Neural cell (in vitro differentiated cells): ENCODE measurements at regions not wholly inside any gene's neighbourhood (a gene's known extent, or its start where the extent isn't known, plus 50 kb on each side); places are given as distances from the start of the nearest gene placed in this dataset.

ENCODE experiments used
- H2AFZ ChIP-seq: fragments of 200-600, 300-800 bp; sonication (generic), shearing (Covaris generic); 2 replicates; pipeline ENCODE4 v1.6.0; 2014; ENCODE audit warnings: low read depth, mild to moderate bottlenecking, antibody characterized with exemption, low read length, moderate library complexity
- H3F3A ChIP-seq: fragments of 200-600 bp; shearing (Covaris generic); 2 replicates; pipeline ENCODE4 v1.6.1; 2016; ENCODE audit warnings: mild to moderate bottlenecking, moderate library complexity, mixed read lengths, antibody characterized with exemption, low read length; ENCODE audit not compliant: insufficient read depth, poor library complexity, severe bottlenecking
- H3K27ac ChIP-seq: fragments of 200-600, 300-800 bp; sonication (generic), shearing (Covaris generic); 2 replicates; pipeline ENCODE4 v1.5.1; 2014; ENCODE audit warnings: mild to moderate bottlenecking, low read length, moderate library complexity
- H3K27me3 ChIP-seq: fragments of 300-800, 200-600 bp; sonication (generic), shearing (Covaris generic); 2 replicates; pipeline ENCODE4 v1.6.0; 2014; ENCODE audit warnings: mild to moderate bottlenecking, low read depth, low read length, moderate library complexity; ENCODE audit not compliant: insufficient read depth
- H3K36me3 ChIP-seq: fragments of 300-800, 200-600 bp; sonication (generic), shearing (Covaris generic); 2 replicates; pipeline ENCODE4 v1.5.1; 2014; ENCODE audit warnings: mild to moderate bottlenecking, antibody characterized with exemption, low read length, moderate library complexity; ENCODE audit not compliant: insufficient read depth
- H3K4me2 ChIP-seq: fragments of 300-800, 200-600 bp; sonication (generic), shearing (Covaris generic); 2 replicates; pipeline ENCODE4 v1.6.0; 2014; ENCODE audit warnings: mild to moderate bottlenecking, low read length
- H3K4me3 ChIP-seq: fragments of 300-800, 200-600 bp; sonication (generic), shearing (Covaris generic); 2 replicates; pipeline ENCODE4 v1.5.1; 2014; ENCODE audit warnings: mild to moderate bottlenecking, low read length, moderate library complexity
- H3K79me2 ChIP-seq: fragments of 200-600 bp; shearing (Covaris generic); replicated peaks from 2 replicates; pipeline ENCODE4 v1.6.0; 2014; ENCODE audit warnings: mild to moderate bottlenecking, low read length, moderate library complexity; ENCODE audit not compliant: insufficient read depth
- H3K9ac ChIP-seq: fragments of 300-800, 200-600 bp; sonication (generic), shearing (Covaris generic); 2 replicates; pipeline ENCODE4 v1.6.1; 2016; ENCODE audit warnings: mild to moderate bottlenecking, low read length, mixed read lengths
- H3K9me2 ChIP-seq: fragments of 200-600 bp; shearing (Covaris generic); 2 replicates; pipeline ENCODE4 v1.6.1; 2016; ENCODE audit warnings: mild to moderate bottlenecking, low read length, mixed read lengths; ENCODE audit not compliant: insufficient read depth
- H3K9me3 ChIP-seq: fragments of 200-600, 300-800 bp; sonication (generic), shearing (Covaris generic); 2 replicates; pipeline ENCODE4 v1.6.1; 2016; ENCODE audit warnings: mild to moderate bottlenecking, mixed run types, low read length, moderate library complexity, mixed read lengths
- H4K20me1 ChIP-seq: fragments of 200-600 bp; shearing (Covaris generic); 2 replicates; pipeline ENCODE4 v1.6.1; 2016; ENCODE audit warnings: mild to moderate bottlenecking, mixed run types; ENCODE audit not compliant: insufficient read depth
- EP300 ChIP-seq: fragments of 450-650 bp; conservative IDR thresholded peaks from 2 replicates; pipeline ENCODE4 v1.6.1; 2014; ENCODE audit warnings: antibody characterized with exemption, mild to moderate bottlenecking, moderate library complexity; ENCODE audit not compliant: poor library complexity, severe bottlenecking
- EZH2 ChIP-seq: fragments of 200-600, 300-800 bp; shearing (Covaris generic), sonication (generic); IDR thresholded peaks from 2 replicates; pipeline ENCODE4 v1.6.1; 2014; ENCODE audit warnings: antibody characterized with exemption, low read length, borderline replicate concordance, mild to moderate bottlenecking; ENCODE audit not compliant: insufficient read depth, poor library complexity, severe bottlenecking
- MXI1 ChIP-seq: fragments of 450-650 bp; conservative IDR thresholded peaks from 2 replicates; pipeline ENCODE4 v1.6.1; 2014; ENCODE audit warnings: antibody characterized with exemption, mild to moderate bottlenecking; ENCODE audit not compliant: poor library complexity, severe bottlenecking
- POLR2AphosphoS5 ChIP-seq: IDR thresholded peaks from 2 replicates; pipeline ENCODE4 v1.6.1; 2012
- RAD21 ChIP-seq: fragments of 450-650 bp; conservative IDR thresholded peaks from 2 replicates; pipeline ENCODE4 v1.6.1; 2014; ENCODE audit warnings: antibody characterized with exemption, mild to moderate bottlenecking, moderate library complexity
- SMC3 ChIP-seq: fragments of 450-650 bp; conservative IDR thresholded peaks from 2 replicates; pipeline ENCODE4 v1.6.1; 2014; ENCODE audit warnings: antibody characterized with exemption, mild to moderate bottlenecking, moderate library complexity; ENCODE audit not compliant: poor library complexity
- TAF1 ChIP-seq: IDR thresholded peaks from 2 replicates; pipeline ENCODE4 v1.6.1; 2012; ENCODE audit warnings: low read depth
- TF ChIP-seq, protein P1 (sequence below): fragments of 450-650 bp; IDR thresholded peaks from 2 replicates; pipeline ENCODE4 v1.5.1; 2014; ENCODE audit warnings: antibody characterized with exemption, mild to moderate bottlenecking, moderate library complexity; ENCODE audit not compliant: poor library complexity, severe bottlenecking
- TF ChIP-seq, protein P2 (sequence below): IDR thresholded peaks from 2 replicates; pipeline ENCODE4 v1.6.1; 2012; ENCODE audit warnings: borderline replicate concordance

DNA sequence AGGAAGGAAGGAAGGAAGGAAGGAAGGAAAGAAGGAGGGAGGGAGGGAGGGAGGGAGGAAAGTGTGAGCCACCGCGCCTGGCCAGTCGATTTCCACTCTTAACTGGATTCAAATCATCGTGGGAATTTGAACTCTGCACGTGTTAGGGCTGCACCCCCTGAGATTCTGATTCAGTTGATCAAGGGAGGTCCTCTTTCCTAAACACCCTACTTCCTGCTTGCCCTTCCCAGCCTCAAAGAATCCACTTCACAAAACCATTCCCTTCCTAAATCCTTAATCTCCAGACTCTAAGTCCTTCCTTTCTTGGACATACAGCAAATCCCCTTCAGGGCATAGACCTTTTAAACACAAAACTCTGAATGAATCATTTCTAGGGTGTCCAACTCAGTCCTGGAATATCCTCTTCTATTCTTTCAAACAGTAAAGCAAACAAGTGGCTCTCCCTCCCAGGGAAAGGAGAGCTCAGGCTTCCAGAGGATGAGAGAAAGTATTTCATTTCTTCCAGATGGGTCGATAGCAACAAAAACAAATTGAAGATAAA lies 68.2 kb upstream of the MBOAT2 start:
- TF ChIP-seq EZH2 = no peak
- TF ChIP-seq RAD21 = no peak
- no peak for TF ChIP-seq MXI1
- no peak for TF ChIP-seq TAF1
- TF ChIP-seq POLR2AphosphoS5 = no peak
- no peak for TF ChIP-seq SMC3
- TF ChIP-seq, protein P1, sequence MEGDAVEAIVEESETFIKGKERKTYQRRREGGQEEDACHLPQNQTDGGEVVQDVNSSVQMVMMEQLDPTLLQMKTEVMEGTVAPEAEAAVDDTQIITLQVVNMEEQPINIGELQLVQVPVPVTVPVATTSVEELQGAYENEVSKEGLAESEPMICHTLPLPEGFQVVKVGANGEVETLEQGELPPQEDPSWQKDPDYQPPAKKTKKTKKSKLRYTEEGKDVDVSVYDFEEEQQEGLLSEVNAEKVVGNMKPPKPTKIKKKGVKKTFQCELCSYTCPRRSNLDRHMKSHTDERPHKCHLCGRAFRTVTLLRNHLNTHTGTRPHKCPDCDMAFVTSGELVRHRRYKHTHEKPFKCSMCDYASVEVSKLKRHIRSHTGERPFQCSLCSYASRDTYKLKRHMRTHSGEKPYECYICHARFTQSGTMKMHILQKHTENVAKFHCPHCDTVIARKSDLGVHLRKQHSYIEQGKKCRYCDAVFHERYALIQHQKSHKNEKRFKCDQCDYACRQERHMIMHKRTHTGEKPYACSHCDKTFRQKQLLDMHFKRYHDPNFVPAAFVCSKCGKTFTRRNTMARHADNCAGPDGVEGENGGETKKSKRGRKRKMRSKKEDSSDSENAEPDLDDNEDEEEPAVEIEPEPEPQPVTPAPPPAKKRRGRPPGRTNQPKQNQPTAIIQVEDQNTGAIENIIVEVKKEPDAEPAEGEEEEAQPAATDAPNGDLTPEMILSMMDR = no peak
- TF ChIP-seq, protein P2, sequence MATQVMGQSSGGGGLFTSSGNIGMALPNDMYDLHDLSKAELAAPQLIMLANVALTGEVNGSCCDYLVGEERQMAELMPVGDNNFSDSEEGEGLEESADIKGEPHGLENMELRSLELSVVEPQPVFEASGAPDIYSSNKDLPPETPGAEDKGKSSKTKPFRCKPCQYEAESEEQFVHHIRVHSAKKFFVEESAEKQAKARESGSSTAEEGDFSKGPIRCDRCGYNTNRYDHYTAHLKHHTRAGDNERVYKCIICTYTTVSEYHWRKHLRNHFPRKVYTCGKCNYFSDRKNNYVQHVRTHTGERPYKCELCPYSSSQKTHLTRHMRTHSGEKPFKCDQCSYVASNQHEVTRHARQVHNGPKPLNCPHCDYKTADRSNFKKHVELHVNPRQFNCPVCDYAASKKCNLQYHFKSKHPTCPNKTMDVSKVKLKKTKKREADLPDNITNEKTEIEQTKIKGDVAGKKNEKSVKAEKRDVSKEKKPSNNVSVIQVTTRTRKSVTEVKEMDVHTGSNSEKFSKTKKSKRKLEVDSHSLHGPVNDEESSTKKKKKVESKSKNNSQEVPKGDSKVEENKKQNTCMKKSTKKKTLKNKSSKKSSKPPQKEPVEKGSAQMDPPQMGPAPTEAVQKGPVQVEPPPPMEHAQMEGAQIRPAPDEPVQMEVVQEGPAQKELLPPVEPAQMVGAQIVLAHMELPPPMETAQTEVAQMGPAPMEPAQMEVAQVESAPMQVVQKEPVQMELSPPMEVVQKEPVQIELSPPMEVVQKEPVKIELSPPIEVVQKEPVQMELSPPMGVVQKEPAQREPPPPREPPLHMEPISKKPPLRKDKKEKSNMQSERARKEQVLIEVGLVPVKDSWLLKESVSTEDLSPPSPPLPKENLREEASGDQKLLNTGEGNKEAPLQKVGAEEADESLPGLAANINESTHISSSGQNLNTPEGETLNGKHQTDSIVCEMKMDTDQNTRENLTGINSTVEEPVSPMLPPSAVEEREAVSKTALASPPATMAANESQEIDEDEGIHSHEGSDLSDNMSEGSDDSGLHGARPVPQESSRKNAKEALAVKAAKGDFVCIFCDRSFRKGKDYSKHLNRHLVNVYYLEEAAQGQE = no peak
- TF ChIP-seq EP300 = no peak
- H4K20me1 ChIP-seq = no peaks in the 10 kb centered on the region
- no peaks in the 10 kb centered on the region for H3K36me3 ChIP-seq
- no peaks in the 10 kb centered on the region for H3F3A ChIP-seq
- H2AFZ ChIP-seq = no peak overlapping the region
- no peak overlapping the region for H3K27ac ChIP-seq
- H3K27me3 ChIP-seq = no peaks in the 10 kb centered on the region
- H3K9me3 ChIP-seq = no peaks in the 10 kb centered on the region
- H3K9ac ChIP-seq = no peak overlapping the region
- no peaks in the 10 kb centered on the region for H3K9me2 ChIP-seq
- no peak overlapping the region for H3K4me2 ChIP-seq
- no peak overlapping the region for H3K4me3 ChIP-seq
- H3K79me2 ChIP-seq = no peaks in the 10 kb centered on the region

DNA sequence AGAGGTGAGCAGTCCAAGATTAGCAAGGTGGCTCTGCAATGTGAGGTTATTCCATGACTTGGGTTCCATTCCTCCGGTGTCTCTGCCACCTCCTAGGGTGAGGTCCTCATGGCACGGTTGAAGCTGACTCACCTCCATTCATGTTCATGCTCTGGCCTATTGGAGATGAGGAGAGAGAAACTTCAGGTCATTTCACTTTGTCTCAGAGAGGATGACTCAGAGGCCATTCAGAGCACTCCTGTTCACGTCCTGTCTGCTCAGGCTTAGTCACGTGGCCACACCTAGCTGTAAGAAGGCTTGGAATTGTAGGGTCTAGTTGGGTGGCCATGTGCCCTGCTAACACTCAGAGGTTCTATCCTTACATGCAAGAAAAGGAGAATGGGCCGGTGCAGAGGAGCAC lies 67.5 kb upstream of the MBOAT2 start:
- no peak overlapping the region for H3K9ac ChIP-seq
- no peak overlapping the region for H3K4me3 ChIP-seq
- no peaks in the 10 kb centered on the region for H3K36me3 ChIP-seq
- H3K4me2 ChIP-seq = no peak overlapping the region
- H3K79me2 ChIP-seq = no peaks in the 10 kb centered on the region
- no peaks in the 10 kb centered on the region for H3K27me3 ChIP-seq
- no peaks in the 10 kb centered on the region for H3K9me3 ChIP-seq
- H2AFZ ChIP-seq = no peak overlapping the region
- H3F3A ChIP-seq = no peaks in the 10 kb centered on the region
- H3K27ac ChIP-seq = no peak overlapping the region
- TF ChIP-seq, protein P2 = no peak
- H3K9me2 ChIP-seq = no peaks in the 10 kb centered on the region
- no peaks in the 10 kb centered on the region for H4K20me1 ChIP-seq
